NCI-H1694 (cell line): ENCODE measurements at regions not wholly inside any gene's neighbourhood (a gene's known extent, or its start where the extent isn't known, plus 50 kb on each side); places are given as distances from the start of the nearest gene placed in this dataset.
"Not testable (repeated sequence)": the region's sequence is repeated elsewhere in the genome, so short reads cannot be mapped to it uniquely, and the experiment has no call there.

Experiments used
- DNase-seq: peaks from one replicate; lab custom pipeline; 2025; lab: John Stamatoyannopoulos, UW

DNA sequence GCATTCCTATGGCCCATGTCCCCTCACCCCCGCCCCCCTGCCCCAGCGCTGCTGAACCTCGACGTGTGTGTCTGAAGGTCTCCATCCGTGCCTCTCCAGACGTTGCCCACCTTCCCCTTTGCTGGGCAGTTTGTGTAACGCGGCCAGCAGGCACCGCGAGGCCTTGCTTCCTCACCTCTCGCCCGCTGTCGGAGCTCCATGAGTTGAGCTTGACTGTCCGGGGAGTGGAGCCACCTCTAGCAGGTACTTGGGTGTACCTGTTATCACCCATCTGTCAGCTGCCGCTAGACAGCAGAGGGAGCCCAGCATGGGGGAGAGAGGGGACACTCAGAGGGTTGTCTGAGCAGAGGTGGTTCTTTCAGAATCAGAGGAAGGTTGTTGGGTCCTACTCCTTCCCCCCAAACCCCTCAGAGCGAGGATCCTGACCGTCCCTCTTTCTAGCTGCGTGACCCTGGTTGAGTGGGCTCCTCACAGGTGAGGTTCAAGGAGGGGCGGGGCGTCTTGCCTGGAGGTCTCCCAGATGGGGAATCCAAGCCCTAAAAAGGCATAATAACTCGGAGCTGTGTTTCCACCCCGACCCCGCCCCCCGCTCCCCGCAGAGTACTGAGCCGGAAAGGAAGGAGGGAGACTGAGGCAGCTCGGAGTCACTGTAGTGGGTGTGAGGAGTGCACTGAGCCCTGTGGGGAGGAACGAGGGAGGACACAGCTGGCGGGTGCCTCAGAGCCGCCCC is 184.7 kb downstream of the C9orf50 start:
- no peak for DNase-seq

DNA sequence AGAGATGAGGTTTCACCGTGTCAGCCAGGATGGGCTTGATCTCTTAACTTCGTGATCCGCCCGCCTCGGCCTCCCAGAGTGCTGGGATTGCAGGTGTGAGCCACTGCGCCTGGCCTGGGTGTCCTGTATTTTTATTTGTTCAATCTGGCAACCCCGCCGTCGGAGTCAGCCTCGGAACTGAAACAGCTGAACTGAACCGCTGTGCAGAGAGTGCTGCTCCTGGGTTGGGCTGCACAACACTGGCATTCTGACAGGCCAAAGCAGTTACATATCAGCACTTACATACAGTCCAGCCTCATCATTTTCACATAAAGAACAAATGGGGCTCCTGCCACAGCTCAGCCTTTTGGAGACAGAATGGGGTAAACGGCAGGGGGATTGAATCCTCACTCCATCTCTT is 185.6 kb downstream of the C9orf50 start:
- DNase-seq, result no peak

DNA sequence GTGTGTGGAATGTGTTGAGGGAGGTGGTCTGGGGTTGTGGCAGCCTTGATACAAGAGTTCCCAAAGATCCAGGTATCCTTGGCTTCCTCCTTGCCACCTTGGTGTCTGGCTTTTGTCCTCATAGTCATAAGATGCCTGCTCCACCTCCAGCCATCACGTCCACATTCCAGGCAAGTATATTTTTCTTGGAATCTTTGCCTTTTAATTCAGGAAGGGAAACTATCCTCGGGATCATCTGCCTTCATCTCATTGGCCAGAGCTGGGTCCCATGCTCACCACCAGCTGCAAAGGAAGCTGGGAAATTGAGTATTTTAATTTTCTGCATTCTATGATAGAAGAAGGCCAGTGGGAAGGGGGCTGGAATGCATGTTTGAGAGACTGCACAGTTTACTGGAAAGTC is 186.7 kb downstream of the C9orf50 start:
- no peak for DNase-seq

DNA sequence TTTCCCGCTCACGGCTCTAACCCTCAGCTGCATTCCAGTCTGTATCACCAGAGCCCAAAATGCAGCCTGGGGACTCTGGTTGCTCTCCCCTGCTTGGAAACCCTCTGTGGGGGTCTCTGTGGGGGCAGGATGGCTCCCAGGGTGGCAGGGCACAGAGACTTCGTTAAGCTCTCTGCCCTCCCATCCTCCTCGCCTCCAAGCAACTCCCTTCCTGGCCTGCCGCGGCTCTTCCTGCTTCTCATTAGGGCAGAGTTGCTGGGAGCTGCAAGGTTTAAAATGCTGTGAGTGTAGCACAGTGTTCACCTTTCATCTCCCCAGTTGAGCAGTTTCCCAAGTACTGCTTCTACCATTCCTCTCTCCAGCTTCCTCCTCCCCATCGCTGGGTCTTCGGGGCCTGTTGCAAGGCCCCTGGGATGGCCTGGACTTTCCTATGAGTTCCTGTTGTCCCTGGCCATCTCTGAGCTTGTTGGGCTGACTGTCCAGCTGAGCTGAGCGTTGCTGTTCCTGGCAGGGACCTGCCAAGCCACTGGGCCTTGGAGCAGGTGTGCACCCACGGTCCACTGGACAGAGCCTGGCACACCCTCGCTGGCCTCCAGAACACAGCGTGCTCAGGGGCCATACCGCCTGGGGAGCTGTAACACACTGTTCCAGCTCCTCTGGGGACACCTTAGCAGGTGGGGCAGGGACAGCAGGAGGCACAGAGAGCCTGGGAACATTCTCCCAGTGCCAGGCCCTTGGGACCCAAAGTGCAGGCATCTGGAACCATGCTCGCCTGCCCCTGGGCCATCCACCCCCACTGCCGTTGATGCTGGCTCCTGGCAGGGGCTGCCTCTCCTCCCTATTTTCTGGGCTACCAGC is 188.4 kb downstream of the C9orf50 start:
- no peak for DNase-seq

DNA sequence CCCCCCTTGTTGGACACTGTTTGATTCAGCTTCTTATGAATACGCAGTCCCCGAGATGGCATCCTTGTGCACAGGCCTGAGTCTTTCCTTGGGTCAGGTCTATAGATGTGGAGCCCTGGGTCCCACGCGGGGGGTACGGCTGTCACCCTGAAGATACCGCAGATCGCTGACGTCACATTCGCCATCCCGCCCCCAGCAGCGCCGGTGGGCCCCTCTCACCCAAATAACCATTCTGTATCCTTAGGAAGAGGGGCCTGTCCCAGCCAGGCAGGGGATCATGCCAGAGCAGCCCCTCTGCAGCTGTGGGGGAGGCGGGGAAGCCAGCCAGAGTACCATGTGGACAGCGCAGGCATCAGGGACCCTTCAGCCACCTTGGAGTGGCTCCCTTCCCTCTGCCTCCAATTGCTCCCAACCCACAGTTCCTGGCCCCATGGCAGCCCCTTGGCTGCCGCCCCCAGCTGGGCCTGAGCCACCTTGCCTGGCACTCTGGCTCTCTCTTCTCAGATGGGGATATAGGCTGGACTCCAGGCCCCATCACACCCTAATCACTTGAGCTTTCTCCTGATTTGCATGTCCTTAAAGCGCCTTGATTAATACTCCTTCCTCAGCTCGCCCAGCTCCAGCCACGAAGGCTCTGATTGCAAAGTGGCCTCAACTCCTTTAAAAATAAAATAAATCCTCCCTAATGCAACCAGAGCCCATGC is 189.8 kb downstream of the C9orf50 start:
- DNase-seq, result no peak

DNA sequence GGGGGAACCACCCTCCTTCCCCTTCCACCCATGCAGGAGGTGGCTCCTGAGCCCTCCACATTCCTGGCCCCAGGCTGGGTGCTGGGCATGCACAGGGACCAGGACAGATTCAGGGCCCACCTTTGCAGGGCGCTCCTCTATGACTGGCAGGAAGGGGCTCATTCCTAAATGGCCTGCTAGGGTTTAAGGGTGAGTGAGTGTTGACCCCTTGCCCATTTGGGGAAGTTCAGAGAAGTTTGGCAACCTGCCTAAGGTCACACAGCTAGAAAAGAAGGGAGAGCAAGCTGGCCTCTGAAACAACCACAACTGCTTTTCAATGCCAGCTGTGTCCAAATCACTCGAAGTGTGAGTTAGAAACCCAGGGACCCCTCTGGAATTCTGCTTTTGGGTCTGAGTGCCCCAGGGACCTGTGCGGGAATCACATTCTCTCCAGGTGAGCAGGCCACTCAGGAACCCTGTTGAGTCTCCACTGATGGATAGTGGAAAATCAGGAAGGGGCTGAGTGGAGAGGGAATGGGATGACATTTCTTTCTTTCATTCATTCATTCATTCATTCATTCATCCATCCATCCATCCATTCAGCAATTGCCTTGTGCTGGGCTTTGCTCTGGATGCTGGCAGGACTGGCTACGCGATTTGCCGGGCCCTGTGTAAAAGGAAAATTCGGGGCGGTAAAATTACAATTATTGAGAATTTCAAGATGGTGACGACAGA is 191.9 kb downstream of the C9orf50 start:
- no peak for DNase-seq

DNA sequence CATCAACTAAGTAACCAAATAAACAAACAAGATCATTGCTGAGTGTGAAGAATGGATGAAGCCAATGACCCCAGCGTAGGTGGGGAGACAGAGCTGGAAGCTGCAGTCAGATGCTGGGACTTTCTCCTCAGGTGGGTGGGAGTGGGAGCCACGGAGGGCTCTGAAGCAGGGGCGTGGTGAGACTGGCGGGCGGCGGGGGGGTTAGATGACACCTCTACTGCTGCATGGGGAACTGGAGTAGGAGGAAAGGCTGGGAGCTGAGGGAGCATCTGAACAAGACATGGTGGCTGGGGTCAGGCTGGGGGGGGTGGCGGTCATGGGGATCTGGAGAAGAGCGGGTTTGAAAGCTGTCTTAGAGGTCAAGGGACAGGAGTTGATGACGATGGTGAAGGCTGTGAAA is 193.8 kb downstream of the C9orf50 start:
- no peak for DNase-seq

DNA sequence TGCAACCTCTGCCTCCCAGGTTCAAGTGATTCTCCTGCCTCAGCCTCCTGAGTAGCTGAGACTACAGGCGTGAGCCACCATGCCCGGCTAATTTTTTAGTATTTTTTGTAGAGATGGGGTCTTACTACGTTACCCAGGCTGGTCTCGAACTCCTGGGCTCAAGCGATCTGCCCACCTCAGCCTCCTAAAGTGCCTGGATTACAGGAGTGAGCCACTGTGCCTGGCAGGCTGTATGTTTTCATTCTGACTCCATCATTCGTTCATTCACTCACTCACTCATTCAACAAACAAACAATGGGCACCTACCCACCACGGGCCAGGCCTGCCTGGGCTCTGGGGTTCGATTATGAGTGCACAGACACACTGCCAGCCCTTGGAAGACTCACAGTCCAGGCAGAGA is 197.1 kb downstream of the C9orf50 start:
- DNase-seq, result not testable (repeated sequence)

DNA sequence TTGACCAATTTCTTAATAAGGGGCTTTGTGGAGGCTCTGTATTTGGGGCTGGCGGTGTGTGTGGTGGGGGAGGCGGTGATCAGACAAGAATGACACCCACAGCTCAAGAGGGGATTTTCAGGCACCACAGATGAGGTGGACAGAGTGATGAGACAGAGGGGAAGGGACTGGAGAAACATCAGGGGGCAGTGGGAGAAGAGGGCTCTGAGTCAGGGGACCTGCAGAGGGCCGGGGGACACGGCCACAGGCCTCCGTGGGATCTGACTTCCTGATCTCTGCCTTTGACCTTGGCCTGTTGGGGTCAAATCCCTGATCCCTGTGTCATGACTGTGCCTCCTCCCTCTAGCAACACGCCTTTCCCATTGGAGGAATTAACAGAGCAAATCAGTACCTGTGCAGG is 197.7 kb downstream of the C9orf50 start:
- no peak for DNase-seq

DNA sequence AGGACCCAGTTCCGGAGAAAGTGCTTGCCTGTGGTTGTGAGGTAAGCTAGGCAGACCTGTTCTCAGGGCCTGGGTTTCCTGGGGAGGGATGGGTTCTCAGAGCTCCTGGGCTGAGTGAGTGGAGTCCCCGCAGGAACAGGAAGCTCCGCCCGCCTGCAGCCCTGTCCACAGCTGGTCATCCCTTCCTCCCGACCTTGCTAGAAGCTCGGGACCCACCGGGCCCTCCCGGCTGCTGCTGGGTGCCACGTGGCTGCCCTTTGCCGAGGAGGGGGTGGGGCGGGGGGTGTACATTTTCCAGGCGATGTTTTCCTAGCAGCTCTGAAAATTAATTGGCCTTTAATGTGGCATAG is 198.1 kb downstream of the C9orf50 start:
- no peak for DNase-seq

DNA sequence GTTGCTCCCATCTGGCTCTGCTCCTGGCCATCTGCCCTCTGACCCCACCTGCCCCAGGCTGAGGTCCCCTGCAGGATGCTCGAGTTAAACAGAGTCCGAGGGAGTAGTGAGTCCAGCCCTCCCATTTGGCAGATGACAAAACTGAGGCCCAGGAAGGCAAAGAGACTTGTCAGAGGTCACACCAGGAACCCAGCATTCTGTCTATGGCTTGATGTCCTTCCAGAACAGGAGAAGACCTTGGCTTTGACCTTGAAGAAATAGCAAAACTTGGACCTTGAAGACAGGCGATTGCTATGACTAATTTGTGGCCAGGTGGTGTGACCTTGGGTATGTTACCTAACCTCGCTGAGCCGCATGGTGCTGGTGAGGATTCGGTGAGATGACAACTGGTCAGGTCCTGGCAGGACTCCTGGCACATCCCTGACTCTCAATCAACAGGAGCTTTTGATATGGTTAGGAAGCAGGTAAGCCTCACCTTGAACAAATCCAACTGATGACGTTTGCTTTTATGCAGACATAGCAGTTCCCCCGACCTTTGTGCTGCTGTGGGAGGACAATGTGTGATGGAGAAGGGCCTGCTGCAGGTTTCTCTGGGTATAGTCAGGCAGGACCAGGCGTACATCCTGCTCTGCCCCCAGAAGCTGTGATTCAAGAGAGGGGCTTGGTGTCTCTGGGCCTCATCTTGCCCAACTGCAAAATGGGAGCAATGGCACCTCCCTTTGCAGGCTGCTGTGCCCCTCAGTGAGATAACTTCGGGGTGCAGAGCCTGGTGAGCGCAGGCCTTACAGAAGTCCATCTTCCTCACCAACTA is 198.7 kb downstream of the C9orf50 start:
- no peak for DNase-seq

DNA sequence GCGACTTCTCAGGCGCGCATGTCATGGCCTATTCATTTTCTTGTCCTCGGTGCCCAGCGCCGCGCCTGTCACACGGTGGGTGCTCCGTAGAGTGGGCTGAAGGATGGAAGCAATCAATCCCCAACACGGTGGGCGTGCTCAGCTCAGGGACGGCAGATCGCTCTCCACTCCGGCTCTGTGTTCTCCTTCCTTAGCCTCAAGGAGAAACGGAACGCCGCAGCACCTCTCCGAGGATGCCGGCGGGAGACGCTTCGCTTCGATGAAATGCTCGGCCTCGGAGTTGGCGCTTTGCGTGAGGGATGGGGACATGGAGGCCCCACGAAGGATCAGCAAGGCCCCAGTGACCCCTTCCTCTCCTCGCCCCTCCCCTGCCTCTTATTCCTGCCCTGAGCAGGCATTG is 199.5 kb downstream of the C9orf50 start:
- DNase-seq, result no peak

DNA sequence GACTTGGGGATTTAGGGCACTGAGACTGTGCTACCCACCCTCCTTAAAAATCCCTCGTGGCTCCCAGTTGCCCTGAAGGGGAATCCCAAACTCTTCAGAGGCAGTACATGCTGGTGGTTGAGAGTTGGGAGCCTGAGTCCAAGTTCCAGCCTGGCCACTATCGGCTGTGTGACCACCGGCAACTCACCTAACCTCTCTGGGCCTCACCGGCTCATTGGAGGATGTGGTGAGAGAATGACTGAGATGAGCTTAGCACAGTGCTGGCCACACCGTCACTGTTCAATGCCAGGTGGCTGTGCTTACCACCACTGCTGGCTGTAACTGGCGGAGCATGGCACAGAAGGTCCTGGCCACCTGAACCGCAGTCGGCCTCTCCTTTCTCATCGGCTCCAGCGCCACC is 200.2 kb downstream of the C9orf50 start:
- no peak for DNase-seq

DNA sequence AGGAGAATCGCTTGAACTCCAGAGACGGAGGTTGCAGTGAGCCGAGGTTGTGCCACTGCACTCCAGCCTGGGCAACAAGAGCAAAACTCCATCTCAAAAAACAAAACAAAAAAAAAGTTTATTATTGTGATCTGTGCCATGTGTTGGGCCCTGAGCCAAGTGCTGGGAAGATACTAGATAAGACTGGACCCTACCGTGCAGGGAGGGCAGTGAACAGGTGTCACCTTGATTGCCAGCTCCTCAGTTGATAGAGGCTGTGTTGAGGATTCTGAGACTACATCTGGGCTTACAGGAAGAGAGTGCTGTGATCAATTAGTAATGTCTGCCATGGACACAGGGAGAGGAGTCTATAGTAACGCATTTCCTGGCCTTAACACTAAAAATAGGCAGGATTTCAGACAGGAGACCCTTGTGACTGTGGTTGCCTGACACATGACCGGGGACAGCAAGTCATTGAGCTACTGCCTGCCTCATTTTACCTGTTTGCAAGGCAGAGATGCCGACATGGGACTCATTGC is 201.5 kb downstream of the C9orf50 start:
- no peak for DNase-seq

DNA sequence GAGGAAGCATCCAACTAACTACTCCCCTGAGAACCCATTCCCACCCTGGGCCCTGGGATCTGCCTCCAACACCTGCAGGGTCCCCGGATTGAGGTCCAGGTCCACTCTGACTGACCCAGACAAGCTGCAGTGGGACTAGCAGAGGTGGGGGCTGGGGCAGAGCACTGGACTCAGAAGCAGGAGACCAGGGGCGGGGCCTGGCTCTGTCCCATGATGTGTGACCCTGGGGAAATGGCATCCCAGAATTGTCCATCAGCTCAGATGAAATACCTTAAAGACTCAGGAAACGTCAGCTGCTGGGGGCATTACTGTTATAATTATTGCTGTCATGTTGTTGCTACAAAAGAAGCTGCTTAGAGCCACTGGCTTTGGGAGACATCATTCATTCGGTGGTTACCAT is 202.4 kb downstream of the C9orf50 start:
- DNase-seq, result no peak

DNA sequence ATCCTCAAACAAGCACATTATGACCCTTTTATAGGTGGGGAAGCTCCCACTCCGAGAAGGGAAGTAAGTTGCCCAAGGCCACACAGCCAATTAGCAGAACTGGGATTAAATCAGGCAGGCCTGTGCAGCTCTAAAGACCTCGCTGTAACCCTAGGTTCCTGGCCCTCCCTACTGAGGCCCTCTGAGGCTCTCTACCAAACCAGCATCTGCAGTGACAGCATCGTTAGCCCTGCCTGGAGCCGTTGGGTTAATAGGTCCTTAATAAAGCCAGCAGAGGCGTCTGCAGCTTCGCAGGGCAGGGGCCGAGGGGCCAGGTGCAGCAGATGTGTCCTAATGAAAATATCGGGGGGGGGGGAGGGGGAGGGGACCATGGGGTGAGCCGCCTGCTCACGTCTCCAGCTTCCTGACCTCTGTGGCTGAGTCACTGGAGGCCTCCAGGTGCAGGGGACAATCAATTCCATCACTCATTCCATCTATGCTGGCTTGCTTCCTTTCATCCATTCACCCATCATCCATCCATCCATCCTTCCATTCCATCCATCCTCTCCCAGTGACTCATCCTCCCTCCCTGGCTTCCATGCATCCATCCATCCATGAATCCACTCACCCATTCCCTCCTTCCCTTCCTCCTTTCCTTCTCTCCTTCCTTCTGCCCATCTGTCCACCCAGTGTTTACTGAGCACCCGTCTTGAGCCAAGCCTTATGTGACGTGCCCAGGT is 203.9 kb downstream of the C9orf50 start:
- DNase-seq, result peak; percentile 26

DNA sequence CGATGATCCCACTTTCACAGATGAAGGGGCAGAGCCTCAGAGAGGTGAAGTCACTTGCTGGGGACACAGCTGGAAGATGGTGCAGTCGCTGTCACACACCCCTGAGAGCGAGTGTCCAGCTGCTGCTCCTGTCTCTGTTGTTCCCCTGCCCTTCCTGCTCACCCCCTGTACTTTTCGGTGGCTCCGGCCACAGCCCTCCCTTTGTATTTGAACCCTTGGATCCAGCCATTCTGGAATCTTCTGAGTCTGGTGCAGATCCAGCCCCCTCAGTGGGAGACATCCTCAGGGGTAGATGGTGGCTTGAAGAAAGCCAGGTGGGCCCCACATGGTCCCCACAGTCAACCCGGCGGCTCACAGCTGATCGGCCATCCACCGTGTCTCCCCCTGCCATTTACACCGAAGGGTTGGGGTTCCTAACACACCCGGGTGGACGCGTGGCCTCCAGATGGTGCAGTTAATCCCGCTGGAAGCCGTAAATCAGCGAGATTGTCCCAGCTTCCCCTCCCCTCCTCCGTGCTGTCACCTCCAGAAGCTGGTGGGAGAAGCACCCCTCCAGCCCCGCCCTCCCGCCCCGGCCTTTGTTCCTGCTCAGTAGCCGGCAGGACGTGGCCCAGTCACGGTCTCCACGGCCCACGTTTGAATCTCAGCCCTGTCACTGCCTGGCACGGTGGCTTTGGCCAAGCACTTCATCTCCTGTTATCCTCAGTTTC is 204.8 kb downstream of the C9orf50 start:
- DNase-seq, result peak; percentile 42

DNA sequence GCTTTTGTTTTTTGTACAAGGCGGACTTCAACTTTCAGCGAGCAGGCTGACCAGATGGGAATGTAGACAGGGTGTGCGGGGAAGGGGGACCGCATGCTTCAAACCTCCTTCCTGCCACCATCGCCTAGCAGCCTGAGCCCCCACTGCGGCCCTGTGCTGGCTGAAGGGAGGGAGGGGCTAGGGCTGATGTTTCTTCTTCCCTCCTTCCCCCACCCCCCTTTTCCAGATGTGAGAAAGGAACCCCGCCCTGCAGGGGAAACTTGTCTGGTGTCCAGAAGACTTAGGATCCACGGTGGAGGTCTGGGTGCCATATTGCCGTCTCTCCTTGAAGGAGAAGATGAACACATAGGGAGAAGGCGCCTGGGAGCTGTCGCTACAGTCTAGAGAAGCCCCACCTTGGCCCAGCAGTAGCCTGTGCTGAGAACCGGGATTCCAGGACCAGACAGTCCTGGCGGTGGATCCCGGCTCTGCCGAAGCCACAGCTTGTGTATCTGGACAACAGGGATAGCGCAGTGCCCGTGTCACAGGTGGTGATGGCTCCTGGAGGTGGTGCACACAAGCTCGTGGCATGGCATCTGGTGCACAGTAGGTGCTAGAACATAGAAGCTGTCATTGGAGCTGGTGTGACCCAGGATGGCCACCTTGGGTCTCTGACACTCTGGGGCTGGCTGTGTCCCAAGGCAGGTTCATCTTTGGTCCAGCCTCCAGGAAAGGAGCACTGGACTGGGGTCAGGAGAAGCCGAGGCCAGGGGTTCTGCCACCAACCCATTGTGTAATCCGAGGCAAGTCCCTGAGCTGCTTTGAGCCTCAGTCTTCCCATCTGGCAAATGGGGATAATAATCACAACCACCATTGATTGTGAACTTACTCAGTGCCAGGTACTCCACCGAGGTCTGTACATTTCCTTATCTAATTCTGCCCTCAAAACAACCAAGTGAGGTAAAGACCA is 205.6 kb downstream of the C9orf50 start:
- no peak for DNase-seq
